OCI-LY3 (cell line): ENCODE measurements at regions not wholly inside any gene's neighbourhood (a gene's known extent, or its start where the extent isn't known, plus 50 kb on each side); places are given as distances from the start of the nearest gene placed in this dataset.

Source experiments
- H2AFZ ChIP-seq: fragments of 200-600, 300-600 bp; shearing (Covaris generic); 2 replicates; pipeline ENCODE4 v1.6.0; 2014; ENCODE audit warnings: antibody characterized with exemption, low read depth, low read length
- H3K27ac ChIP-seq: fragments of 200-600, 300-600 bp; sonication (generic); 2 replicates; pipeline ENCODE4 v1.5.1; 2014; ENCODE audit warnings: mild to moderate bottlenecking, low read length, moderate library complexity, mixed read lengths
- H3K27me3 ChIP-seq: fragments of 200-600, 300-600 bp; sonication (generic); 2 replicates; pipeline ENCODE4 v1.6.1; 2014; ENCODE audit warnings: low read depth, low read length, mixed read lengths
- H3K36me3 ChIP-seq: fragments of 200-600, 300-600 bp; sonication (generic); replicated peaks from 2 replicates; pipeline ENCODE3; 2014; ENCODE audit warnings: low read depth, low read length, mixed read lengths
- H3K4me1 ChIP-seq: fragments of 300-600, 200-600 bp; sonication (generic); 2 replicates; pipeline ENCODE4 v1.6.1; 2014; ENCODE audit warnings: low read length, mixed read lengths
- H3K4me2 ChIP-seq: fragments of 200-600, 300-600 bp; sonication (generic); 2 replicates; pipeline ENCODE4 v1.6.1; 2014; ENCODE audit warnings: low read length, mixed read lengths
- H3K4me3 ChIP-seq: fragments of 300-600, 200-600 bp; sonication (generic); 2 replicates; pipeline ENCODE4 v1.5.1; 2014; ENCODE audit warnings: antibody characterized with exemption, mild to moderate bottlenecking, low read length, moderate library complexity
- H3K79me2 ChIP-seq: fragments of 300-600, 200-600 bp; shearing (Covaris generic); 2 replicates; pipeline ENCODE4 v1.6.1; 2014; ENCODE audit warnings: mild to moderate bottlenecking, low read length, mixed read lengths
- H3K9ac ChIP-seq: fragments of 300-600, 200-600 bp; shearing (Covaris generic); 2 replicates; pipeline ENCODE4 v1.6.0; 2014; ENCODE audit warnings: mild to moderate bottlenecking, low read length, moderate library complexity
- H3K9me3 ChIP-seq: fragments of 200-600, 300-600 bp; shearing (Covaris generic); 2 replicates; pipeline ENCODE4 v1.6.1; 2014; ENCODE audit warnings: low read length, mixed read lengths; ENCODE audit not compliant: insufficient read depth
- H4K20me1 ChIP-seq: fragments of 200-600, 300-600 bp; sonication (generic); 2 replicates; pipeline ENCODE4 v1.6.1; 2016; ENCODE audit warnings: low read length, mixed read lengths; ENCODE audit not compliant: insufficient read depth
- CTCF ChIP-seq: fragments of 200-600, 300-600 bp; sonication (generic); IDR thresholded peaks from 2 replicates; pipeline ENCODE4 v1.5.1; 2014; ENCODE audit warnings: antibody characterized with exemption, low read length, low read depth
- EZH2phosphoT487 ChIP-seq: fragments of 200-600 bp; shearing (Covaris generic); IDR thresholded peaks from 2 replicates; pipeline ENCODE4 v1.6.1; 2018; ENCODE audit warnings: antibody characterized with exemption, mixed run types, low read depth

DNA sequence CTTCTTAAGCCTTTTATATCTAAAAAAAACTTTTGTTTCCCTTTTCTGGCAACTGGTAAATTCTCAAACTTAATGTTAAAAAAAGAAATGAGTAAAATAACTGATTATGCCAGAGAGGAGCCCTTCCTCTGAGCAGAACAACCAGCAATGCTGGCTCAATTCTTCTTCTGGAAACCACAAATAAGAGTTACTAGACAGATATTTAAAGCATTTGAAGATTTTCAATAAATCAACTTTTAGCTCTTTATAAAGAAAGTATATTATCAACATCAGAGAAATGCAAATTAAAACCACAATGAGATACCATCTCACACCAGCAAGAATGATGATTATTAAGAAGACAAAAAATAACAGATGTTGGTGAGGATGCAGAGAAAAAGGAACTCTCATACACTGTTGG is 61.1 kb upstream of the TCF21 start:
- no peak overlapping the region for H3K9ac ChIP-seq
- H3K27me3 ChIP-seq: no peaks in the 10 kb centered on the region
- H3K4me3 ChIP-seq: no peak overlapping the region
- no peak overlapping the region for H3K27ac ChIP-seq
- no peaks in the 10 kb centered on the region for H3K4me1 ChIP-seq
- no peak overlapping the region for H2AFZ ChIP-seq
- H4K20me1 ChIP-seq: no peaks in the 10 kb centered on the region
- H3K4me2 ChIP-seq: no peak overlapping the region
- no peaks in the 10 kb centered on the region for H3K9me3 ChIP-seq
- no peaks in the 10 kb centered on the region for H3K36me3 ChIP-seq
- H3K79me2 ChIP-seq: no peaks in the 10 kb centered on the region
- TF ChIP-seq CTCF (no peak), EZH2phosphoT487 (no peak)

DNA sequence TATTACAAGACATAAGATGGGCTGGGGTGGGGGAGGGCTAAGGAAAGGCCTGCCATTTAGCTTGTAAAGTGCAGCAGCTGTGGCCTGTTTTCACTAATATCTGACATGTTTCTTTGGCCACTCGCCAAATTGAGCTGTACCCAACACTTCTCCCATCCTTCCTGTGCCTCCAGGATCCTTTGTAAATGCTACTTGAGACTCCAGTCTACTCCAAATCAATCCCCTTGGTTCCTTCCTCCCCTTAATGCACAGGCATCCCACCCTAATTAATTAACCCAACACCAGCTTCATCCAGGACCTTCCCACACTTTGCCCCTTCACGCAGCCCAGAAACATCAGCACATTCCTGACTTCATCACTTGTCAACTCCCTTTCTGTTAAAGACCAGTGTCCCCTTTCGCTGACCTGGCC is 55.0 kb upstream of the TCF21 start:
- Histone ChIP-seq H3K4me1 (no peaks in the 10 kb centered on the region), H2AFZ (no peak overlapping the region), H3K4me2 (no peak overlapping the region), H3K27me3 (no peaks in the 10 kb centered on the region), H4K20me1 (no peaks in the 10 kb centered on the region), H3K9me3 (no peaks in the 10 kb centered on the region), H3K4me3 (no peak overlapping the region), H3K79me2 (no peaks in the 10 kb centered on the region), H3K27ac (no peak overlapping the region), H3K36me3 (no peaks in the 10 kb centered on the region), H3K9ac (no peak overlapping the region)
- TF ChIP-seq EZH2phosphoT487 (no peak), CTCF (no peak)

- Histone ChIP-seq H3K27me3 (no peaks in the 10 kb centered on the region), H3K27ac (no peak overlapping the region), H4K20me1 (no peaks in the 10 kb centered on the region), H3K4me3 (no peak overlapping the region), H3K9me3 (no peaks in the 10 kb centered on the region), H3K4me1 (no peaks in the 10 kb centered on the region), H3K79me2 (no peaks in the 10 kb centered on the region), H3K4me2 (no peak overlapping the region), H3K9ac (no peak overlapping the region), H2AFZ (no peak overlapping the region), H3K36me3 (no peaks in the 10 kb centered on the region)
- TF ChIP-seq EZH2phosphoT487: no peak
- no peak for TF ChIP-seq CTCF
Observed at GRCh38 chr6:133834472-133835170, 54.3 kb upstream of the TCF21 start.

GRCh38 chr6:133835901-133836300 is 53.0 kb upstream of the TCF21 start:
- Histone ChIP-seq H3K27me3 (no peaks in the 10 kb centered on the region), H3K9me3 (no peaks in the 10 kb centered on the region), H3K4me3 (no peak overlapping the region), H4K20me1 (no peaks in the 10 kb centered on the region), H3K36me3 (no peaks in the 10 kb centered on the region), H2AFZ (no peak overlapping the region), H3K9ac (no peak overlapping the region), H3K4me2 (no peak overlapping the region), H3K27ac (no peak overlapping the region), H3K79me2 (no peaks in the 10 kb centered on the region), H3K4me1 (no peaks in the 10 kb centered on the region)
- TF ChIP-seq CTCF: no peak
- no peak for TF ChIP-seq EZH2phosphoT487
